Smooth muscle cell (in vitro differentiated cells): ENCODE measurements at regions not wholly inside any gene's neighbourhood (a gene's known extent, or its start where the extent isn't known, plus 50 kb on each side); places are given as distances from the start of the nearest gene placed in this dataset.

Experiments
- DNase-seq: peaks from one replicate; lab custom pipeline; 2025; ENCODE audit not compliant: unreplicated experiment; lab: John Stamatoyannopoulos, UW
- H2AFZ ChIP-seq: fragments of 200-600 bp; sonication (generic); 2 replicates; pipeline ENCODE4 v1.6.0; 2016; ENCODE audit warnings: antibody characterized with exemption, low read depth, mild to moderate bottlenecking
- H3F3A ChIP-seq: fragments of 200-600 bp; sonication (generic); 2 replicates; pipeline ENCODE4 v1.6.0; 2017; ENCODE audit warnings: antibody characterized with exemption, low read depth
- H3K27ac ChIP-seq: fragments of 200-600 bp; sonication (generic); 2 replicates; pipeline ENCODE4 v1.5.1; 2016; ENCODE audit warnings: low read depth, mild to moderate bottlenecking
- H3K27me3 ChIP-seq: fragments of 200-600 bp; sonication (generic); 2 replicates; pipeline ENCODE4 v1.6.1; 2016; ENCODE audit warnings: low read depth, mild to moderate bottlenecking
- H3K36me3 ChIP-seq: fragments of 200-600 bp; sonication (generic); 2 replicates; pipeline ENCODE4 v1.5.1; 2016; ENCODE audit warnings: low read depth
- H3K4me1 ChIP-seq: fragments of 200-600 bp; sonication (generic); 2 replicates; pipeline ENCODE4 v1.5.1; 2016; ENCODE audit warnings: low read depth
- H3K4me2 ChIP-seq: fragments of 200-600 bp; sonication (generic); 2 replicates; pipeline ENCODE4 v1.6.0; 2016; ENCODE audit warnings: mild to moderate bottlenecking
- H3K4me3 ChIP-seq: fragments of 200-600 bp; sonication (generic); 2 replicates; pipeline ENCODE4 v1.5.1; 2016; ENCODE audit warnings: mild to moderate bottlenecking
- H3K79me2 ChIP-seq: fragments of 200-600 bp; sonication (generic); 2 replicates; pipeline ENCODE4 v1.6.0; 2016; ENCODE audit warnings: low read depth, mild to moderate bottlenecking
- H3K9ac ChIP-seq: fragments of 200-600 bp; sonication (generic); 2 replicates; pipeline ENCODE4 v1.6.0; 2016; ENCODE audit warnings: low read depth
- H3K9me3 ChIP-seq: fragments of 200-600 bp; sonication (generic); replicated peaks from 2 replicates; pipeline ENCODE4 v1.5.1; 2016; ENCODE audit warnings: low read depth
- H4K20me1 ChIP-seq: fragments of 200-600 bp; sonication (generic); 2 replicates; pipeline ENCODE4 v1.6.0; 2016; ENCODE audit warnings: low read depth
- CTCF ChIP-seq: fragments of 200-600 bp; sonication (generic); IDR thresholded peaks from 2 replicates; pipeline ENCODE4 v1.5.1; 2017; ENCODE audit warnings: borderline replicate concordance, mild to moderate bottlenecking, antibody characterized with exemption; ENCODE audit not compliant: insufficient read depth, poor library complexity, severe bottlenecking
- WGBS: methylation state at CpG from one replicate; pipeline ENCODE4 v1.1.7; 2016; ENCODE audit warnings: low lambda C conversion rate; 5-methylcytosine and 5-hydroxymethylcytosine counted together

GRCh38 chr5:3347741-3348140, 247.9 kb upstream of the IRX1 start:
- DNase-seq: no peak
- no peaks in the 10 kb centered on the region for H3K9me3 ChIP-seq
- no peaks in the 10 kb centered on the region for H3K79me2 ChIP-seq
- no peak for TF ChIP-seq CTCF
- H2AFZ ChIP-seq: no peak overlapping the region
- 89% methylated on average over 5 of the region's 5 CpGs for WGBS
- H3K4me3 ChIP-seq: no peak overlapping the region
- H3K36me3 ChIP-seq: no peaks in the 10 kb centered on the region
- no peak overlapping the region for H3K27ac ChIP-seq
- no peak overlapping the region for H3K4me2 ChIP-seq
- H3F3A ChIP-seq: no peaks in the 10 kb centered on the region
- no peak overlapping the region for H3K9ac ChIP-seq
- H4K20me1 ChIP-seq: no peaks in the 10 kb centered on the region
- no peaks in the 10 kb centered on the region for H3K27me3 ChIP-seq
- H3K4me1 ChIP-seq: no peaks in the 10 kb centered on the region

- H4K20me1 ChIP-seq: no peaks in the 10 kb centered on the region
- H3K79me2 ChIP-seq: no peaks in the 10 kb centered on the region
- H2AFZ ChIP-seq: no peak overlapping the region
- H3K4me3 ChIP-seq: no peak overlapping the region
- no peak for DNase-seq
- no peaks in the 10 kb centered on the region for H3K4me1 ChIP-seq
- no peak overlapping the region for H3K27ac ChIP-seq
- no peak overlapping the region for H3K4me2 ChIP-seq
- H3K36me3 ChIP-seq: no peaks in the 10 kb centered on the region
- no peaks in the 10 kb centered on the region for H3K9me3 ChIP-seq
- WGBS: 86% methylated on average over 26 of the region's 26 CpGs
- no peaks in the 10 kb centered on the region for H3F3A ChIP-seq
- TF ChIP-seq CTCF: no peak
- H3K9ac ChIP-seq: no peak overlapping the region
- no peaks in the 10 kb centered on the region for H3K27me3 ChIP-seq
Observed at GRCh38 chr5:3346111-3346820, 249.4 kb upstream of the IRX1 start.

- H3F3A ChIP-seq: no peaks in the 10 kb centered on the region
- no peaks in the 10 kb centered on the region for H3K79me2 ChIP-seq
- no peaks in the 10 kb centered on the region for H3K9me3 ChIP-seq
- DNase-seq: no peak
- H3K4me2 ChIP-seq: no peak overlapping the region
- H3K36me3 ChIP-seq: no peaks in the 10 kb centered on the region
- no peak for TF ChIP-seq CTCF
- no peak overlapping the region for H3K27ac ChIP-seq
- WGBS: 91% methylated on average over 8 of the region's 8 CpGs
- no peaks in the 10 kb centered on the region for H4K20me1 ChIP-seq
- no peaks in the 10 kb centered on the region for H3K4me1 ChIP-seq
- no peak overlapping the region for H3K9ac ChIP-seq
- no peak overlapping the region for H2AFZ ChIP-seq
- H3K27me3 ChIP-seq: no peaks in the 10 kb centered on the region
- no peak overlapping the region for H3K4me3 ChIP-seq
Observed at GRCh38 chr5:3345195-3345594, 250.4 kb upstream of the IRX1 start.

DNA sequence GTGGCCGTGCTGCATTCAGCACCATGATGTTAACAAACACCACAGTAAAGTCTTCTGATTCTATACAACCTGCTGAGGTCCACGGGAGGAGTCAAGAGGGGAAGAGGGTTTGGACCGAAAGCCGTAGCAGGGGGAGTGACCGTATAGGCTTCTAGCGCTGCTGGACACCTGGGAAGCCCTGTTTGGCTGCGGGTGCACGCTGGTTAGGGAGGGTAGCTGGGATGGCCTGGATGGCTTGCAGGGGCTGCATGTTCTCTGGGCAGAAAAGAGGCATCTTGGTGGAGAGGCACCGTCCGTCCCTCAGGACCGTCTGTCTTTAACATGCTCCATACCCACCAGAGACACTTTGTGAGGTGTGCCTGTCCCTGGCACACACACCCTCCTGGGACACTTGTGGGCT, 251.0 kb upstream of the IRX1 start:
- DNase-seq: no peak
- 90% methylated on average over 11 of the region's 11 CpGs for WGBS
- no peak for TF ChIP-seq CTCF
- Histone ChIP-seq H3K27ac (no peak overlapping the region), H3K4me3 (no peak overlapping the region), H3K9me3 (no peaks in the 10 kb centered on the region), H3K4me1 (no peaks in the 10 kb centered on the region), H4K20me1 (no peaks in the 10 kb centered on the region), H3F3A (no peaks in the 10 kb centered on the region), H3K27me3 (no peaks in the 10 kb centered on the region), H3K36me3 (no peaks in the 10 kb centered on the region), H3K79me2 (no peaks in the 10 kb centered on the region), H3K9ac (no peak overlapping the region), H3K4me2 (no peak overlapping the region), H2AFZ (no peak overlapping the region)
